SK-N-SH (cell line): ENCODE measurements at regions not wholly inside any gene's neighbourhood (a gene's known extent, or its start where the extent isn't known, plus 50 kb on each side); places are given as distances from the start of the nearest gene placed in this dataset.

Experiments used
- CTCF ChIA-PET: fragments of 300-600, 350-600 bp; formaldehyde crosslinking; extraction: SDS; loops from one replicate; lab custom pipeline; 2021; lab: Yijun Ruan, JAX
- POLR2A ChIA-PET: fragments of 350-600 bp; sonication (Branson Sonifier 250); formaldehyde crosslinking; extraction: SDS; loops from one replicate; lab custom pipeline; 2020; ENCODE audit warnings: antibody characterized with exemption, inconsistent platforms; lab: Yijun Ruan, JAX
- DNase-seq: peaks from one replicate; pipeline ENCODE4 v3.0.0; 2012
- H2AFZ ChIP-seq: fragments of 200-600 bp; sonication (generic); 2 replicates; pipeline ENCODE4 v1.8.1; 2016; ENCODE audit warnings: antibody characterized with exemption, mild to moderate bottlenecking, low read depth
- H3F3A ChIP-seq: fragments of 200-600 bp; sonication (generic); replicated peaks from 2 replicates; pipeline ENCODE3; 2016; ENCODE audit warnings: antibody characterized with exemption, mild to moderate bottlenecking; ENCODE audit not compliant: insufficient read depth
- H3K27ac ChIP-seq, 2 experiments: fragments of 200-500 bp in 1 of 2; fragments of 200-600 bp in 1 of 2; sonication (Bioruptor generic) in 1 of 2; sonication (generic), shearing (Covaris generic) in 1 of 2; 2 replicates each; pipeline versions ENCODE4 v1.5.1 to v1.6.1; 2014 to 2016; ENCODE audit warnings: low read depth in 2 of 2, inconsistent platforms in 1 of 2, low read length in 1 of 2, mild to moderate bottlenecking in 1 of 2, mixed read lengths in 1 of 2
- H3K27me3 ChIP-seq: fragments of 200-600 bp; sonication (generic), shearing (Covaris generic); 2 replicates; pipeline ENCODE4 v1.6.1; 2016; ENCODE audit warnings: mixed run types; ENCODE audit not compliant: insufficient read depth
- H3K36me3 ChIP-seq, 2 experiments: fragments of 200-500 bp in 1 of 2; fragments of 200-600 bp in 1 of 2; sonication (Bioruptor generic) in 1 of 2; sonication (generic) in 1 of 2; replicated peaks in 1 of 2; 2 replicates each; pipeline versions ENCODE3 to v1.5.1; 2014 to 2016; ENCODE audit warnings: low read length in 1 of 2, mild to moderate bottlenecking in 1 of 2; ENCODE audit not compliant: insufficient read depth in 2 of 2, control insufficient read depth in 1 of 2
- H3K4me1 ChIP-seq, 2 experiments: fragments of 200-500 bp in 1 of 2; fragments of 200-600 bp in 1 of 2; sonication (Bioruptor generic) in 1 of 2; sonication (generic), shearing (Covaris generic) in 1 of 2; 2 replicates each; pipeline versions ENCODE4 v1.5.1 to v1.6.1; 2014 to 2016; ENCODE audit warnings: low read depth in 1 of 2, low read length in 1 of 2, mixed run types in 1 of 2; ENCODE audit not compliant: insufficient read depth in 2 of 2, control insufficient read depth in 1 of 2
- H3K4me2 ChIP-seq: fragments of 200-600 bp; sonication (generic), shearing (Covaris generic); 2 replicates; pipeline ENCODE4 v1.6.1; 2017; ENCODE audit warnings: mixed run types
- H3K4me3 ChIP-seq, 2 experiments: fragments of 200-500 bp in 1 of 2; fragments of 200-600 bp in 1 of 2; sonication (Bioruptor generic) in 1 of 2; sonication (generic), shearing (Covaris generic) in 1 of 2; 2 replicates each; pipeline versions ENCODE4 v1.5.1 to v1.8.1; 2014 to 2016; ENCODE audit warnings: low read depth in 2 of 2, inconsistent platforms in 1 of 2, low read length in 1 of 2, mild to moderate bottlenecking in 1 of 2, mixed read lengths in 1 of 2, moderate library complexity in 1 of 2
- H3K79me2 ChIP-seq: fragments of 200-600 bp; sonication (generic); 2 replicates; pipeline ENCODE4 v1.8.1; 2017; ENCODE audit warnings: mild to moderate bottlenecking; ENCODE audit not compliant: insufficient read depth
- H3K9ac ChIP-seq: fragments of 200-600 bp; sonication (generic); 2 replicates; pipeline ENCODE4 v1.6.1; 2017; ENCODE audit warnings: mixed run types
- H3K9me2 ChIP-seq: fragments of 200-600 bp; sonication (generic); 2 replicates; pipeline ENCODE4 v1.6.1; 2017; ENCODE audit warnings: mixed run types
- H3K9me3 ChIP-seq: fragments of 200-600 bp; sonication (generic); 2 replicates; pipeline ENCODE4 v1.6.1; 2017; ENCODE audit warnings: mixed run types, mild to moderate bottlenecking, moderate library complexity
- H4K20me1 ChIP-seq: fragments of 200-600 bp; sonication (generic); 2 replicates; pipeline ENCODE4 v1.6.1; 2017; ENCODE audit warnings: mild to moderate bottlenecking, mixed run types; ENCODE audit not compliant: insufficient read depth
- CHD2 ChIP-seq: fragments of 150-350 bp; IDR thresholded peaks from 2 replicates; pipeline ENCODE4 v1.6.1; 2018; ENCODE audit warnings: low read length; ENCODE audit not compliant: partially characterized antibody
- CTCF ChIP-seq: fragments of 200-600 bp; sonication (generic); IDR thresholded peaks from 2 replicates; pipeline ENCODE4 v1.6.1; 2017; ENCODE audit warnings: antibody characterized with exemption, mild to moderate bottlenecking, moderate library complexity
- ELF1 ChIP-seq: IDR thresholded peaks from 2 replicates; pipeline ENCODE4 v1.4.0; 2012
- EP300 ChIP-seq, 2 experiments: IDR thresholded peaks; 2 replicates each; pipeline versions ENCODE4 v1.4.0 to v1.6.1; 2012; ENCODE audit warnings: borderline replicate concordance in 1 of 2, low read depth in 1 of 2, low read length in 1 of 2
- FOXJ3 ChIP-seq: sonication (generic); formaldehyde crosslinking; IDR thresholded peaks from 2 replicates; pipeline ENCODE4 v1.5.1; 2020; ENCODE audit warnings: mild to moderate bottlenecking, missing genetic modification reagents
- FOXM1 ChIP-seq: IDR thresholded peaks from 2 replicates; pipeline ENCODE4 v1.4.0; 2012; ENCODE audit warnings: low read depth, mild to moderate bottlenecking
- GABPA ChIP-seq: IDR thresholded peaks from 2 replicates; pipeline ENCODE4 v1.4.0; 2012; ENCODE audit warnings: low read depth, mild to moderate bottlenecking
- GATA2 ChIP-seq: sonication (generic); formaldehyde crosslinking; IDR thresholded peaks from 2 replicates; pipeline ENCODE4 v1.5.0; 2020; ENCODE audit warnings: mild to moderate bottlenecking, missing genetic modification reagents
- JUND ChIP-seq: IDR thresholded peaks from 2 replicates; pipeline ENCODE4 v1.4.0; 2012
- MXI1 ChIP-seq: IDR thresholded peaks from 2 replicates; pipeline ENCODE4 v1.6.1; 2012; ENCODE audit warnings: mild to moderate bottlenecking, low read depth, low read length, improper control_type of control experiment
- NFIC ChIP-seq: IDR thresholded peaks from 2 replicates; pipeline ENCODE4 v1.4.0; 2012; ENCODE audit warnings: borderline replicate concordance
- NRF1 ChIP-seq: IDR thresholded peaks from 2 replicates; pipeline ENCODE4 v1.6.1; 2012; ENCODE audit warnings: low read depth, mild to moderate bottlenecking, low read length
- RAD21 ChIP-seq: IDR thresholded peaks from 2 replicates; pipeline ENCODE4 v1.6.1; 2012; ENCODE audit warnings: mild to moderate bottlenecking, low read length
- RCOR1 ChIP-seq: fragments of 150-350 bp; IDR thresholded peaks from 2 replicates; pipeline ENCODE4 v1.6.1; 2017; ENCODE audit warnings: antibody characterized with exemption, low read length
- TCF12 ChIP-seq: IDR thresholded peaks from 2 replicates; pipeline ENCODE4 v1.4.0; 2012
- TEAD4 ChIP-seq: IDR thresholded peaks from 2 replicates; pipeline ENCODE4 v1.4.0; 2012; ENCODE audit warnings: mild to moderate bottlenecking, borderline replicate concordance; ENCODE audit not compliant: insufficient read depth
- WGBS: methylation state at CpG from one replicate; pipeline ENCODE4 v1.1.6; 2017; ENCODE audit warnings: low lambda C conversion rate; 5-methylcytosine and 5-hydroxymethylcytosine counted together
- TF ChIP-seq, protein P1 (sequence below): IDR thresholded peaks from 2 replicates; pipeline ENCODE4 v1.4.0; 2012; ENCODE audit warnings: low read depth, borderline replicate concordance

DNA sequence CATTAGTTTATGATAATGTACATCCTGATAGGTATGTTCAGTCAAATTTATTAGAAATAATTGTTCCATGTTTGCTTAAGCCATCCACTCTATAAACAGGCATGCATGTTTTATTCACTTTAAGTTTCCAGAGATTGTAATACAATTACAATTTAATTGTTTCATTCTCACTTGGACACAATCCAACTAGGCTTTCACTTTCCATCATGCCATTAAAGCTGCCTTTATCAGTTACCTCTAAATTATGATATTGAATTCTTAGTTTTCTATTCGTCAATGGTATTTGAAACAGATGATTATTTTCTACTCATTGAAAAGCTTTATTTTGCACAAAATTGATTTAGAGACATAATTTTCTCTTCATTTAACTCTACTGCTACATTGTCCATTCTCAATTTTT lies 1196.3 kb downstream of the RAPGEF2 start:
- Histone ChIP-seq H3K4me2 (no peak overlapping the region), H3K4me3 (no peak overlapping the region), H4K20me1 (no peaks in the 10 kb centered on the region), H3K4me1 (no peaks in the 10 kb centered on the region; a peak in 2 of 4 replicates), H3F3A (no peaks in the 10 kb centered on the region), H3K79me2 (no peaks in the 10 kb centered on the region), H3K27me3 (no peaks in the 10 kb centered on the region), H3K36me3 (no peaks in the 10 kb centered on the region), H3K9ac (no peak overlapping the region), H3K9me3 (peaks cover 13% of the 10 kb centered on the region), H2AFZ (no peak overlapping the region), H3K9me2 (no peaks in the 10 kb centered on the region), H3K27ac (peak overlapping the region in 1 of 2 experiments; percentile 98; a peak in 2 of 4 replicates)
- POLR2A ChIA-PET: interaction anchor here (0.6 kb wide), 1 partner anchor 1156 kb away, joined by 3 read pairs; no protein-coding TSS in a partner anchor
- 12% methylated on average over 1 of the region's 1 CpG for WGBS
- peak; percentile 4 for DNase-seq
- CTCF ChIA-PET: interaction anchor here (1.0 kb wide), 1 partner anchor 1148 kb away, joined by 5 read pairs; no protein-coding TSS in a partner anchor
- TF ChIP-seq MXI1 (no peak), FOXJ3 (CRISPR knock-in tag) (0 out of 2 replicates have a peak, but pooled peaks have one; percentile 5), CHD2 (peak; percentile 35), JUND (no peak), RAD21 (peak; percentile 28; the same call in 1 of the 2 replicates)

- no peaks in the 10 kb centered on the region for H3K36me3 ChIP-seq
- H3K27ac ChIP-seq: peak overlapping the region in 1 of 2 experiments; percentile 98; a peak in 2 of 4 replicates
- H3K27me3 ChIP-seq: no peaks in the 10 kb centered on the region
- H3K4me2 ChIP-seq: no peak overlapping the region
- no peaks in the 10 kb centered on the region; a peak in 2 of 4 replicates for H3K4me1 ChIP-seq
- no peak overlapping the region for H3K4me3 ChIP-seq
- H3F3A ChIP-seq: no peaks in the 10 kb centered on the region
- no peak overlapping the region for H2AFZ ChIP-seq
- peaks cover 13% of the 10 kb centered on the region for H3K9me3 ChIP-seq
- 8% methylated on average over 2 of the region's 2 CpGs for WGBS
- ChIA-PET POLR2A (interaction anchor here (0.6 kb wide), 1 partner anchor 1156 kb away, joined by 3 read pairs; no protein-coding TSS in a partner anchor), CTCF (no interaction called here)
- no peaks in the 10 kb centered on the region for H4K20me1 ChIP-seq
- H3K9ac ChIP-seq: no peak overlapping the region
- TF ChIP-seq NRF1 (no peak), GABPA (no peak), RCOR1 (no peak), TEAD4 (no peak), NFIC (no peak), RAD21 (peak; percentile 33; the same call in 1 of the 2 replicates), CTCF (no peak), EP300 (IDR thresholded peaks at IDR 0.05; ENCODE audit: borderline replicate concordance in 1 of 2, low read depth in 1 of 2, low read length in 1 of 2) (peak in 1 of 2 experiments; percentile 52; a peak in 2 of 4 replicates), FOXM1 (no peak), TCF12 (no peak), MXI1 (no peak), ELF1 (no peak), GATA2 (CRISPR knock-in tag) (peak; percentile 40)
- TF ChIP-seq, protein P1, sequence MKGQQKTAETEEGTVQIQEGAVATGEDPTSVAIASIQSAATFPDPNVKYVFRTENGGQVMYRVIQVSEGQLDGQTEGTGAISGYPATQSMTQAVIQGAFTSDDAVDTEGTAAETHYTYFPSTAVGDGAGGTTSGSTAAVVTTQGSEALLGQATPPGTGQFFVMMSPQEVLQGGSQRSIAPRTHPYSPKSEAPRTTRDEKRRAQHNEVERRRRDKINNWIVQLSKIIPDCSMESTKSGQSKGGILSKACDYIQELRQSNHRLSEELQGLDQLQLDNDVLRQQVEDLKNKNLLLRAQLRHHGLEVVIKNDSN: no peak
- no peaks in the 10 kb centered on the region for H3K79me2 ChIP-seq
- no peaks in the 10 kb centered on the region for H3K9me2 ChIP-seq
- DNase-seq: peak; percentile 15
These were observed 1196.7 kb downstream of the RAPGEF2 start for GRCh38 chr4:160299608-160300007.
